ENCODE measurements at regions not wholly inside any gene's neighbourhood (a gene's known extent, or its start where the extent isn't known, plus 50 kb on each side); places are given as distances from the start of the nearest gene placed in this dataset.

DNA sequence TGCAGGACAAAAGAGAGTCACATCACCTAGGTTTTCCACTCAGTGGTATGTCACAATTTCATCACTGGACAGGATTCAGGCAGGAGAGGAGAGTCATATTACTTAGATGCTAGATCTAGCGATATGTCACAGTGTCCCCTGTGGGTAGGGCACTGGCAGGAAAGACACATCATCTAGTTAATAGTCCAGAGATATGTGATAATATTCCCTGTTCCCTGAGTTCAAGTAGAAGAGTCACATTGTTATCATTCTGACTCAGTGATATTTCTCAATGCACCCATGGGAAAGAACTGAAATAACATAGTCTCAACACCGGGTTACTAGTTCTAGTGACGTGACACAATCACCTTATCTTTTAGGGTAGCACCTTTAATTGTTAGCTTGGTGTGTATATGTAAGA, 944.0 kb upstream of the TSPY4 start:
- DNase-seq (ENCODE audit: low read depth) = no peak

DNA sequence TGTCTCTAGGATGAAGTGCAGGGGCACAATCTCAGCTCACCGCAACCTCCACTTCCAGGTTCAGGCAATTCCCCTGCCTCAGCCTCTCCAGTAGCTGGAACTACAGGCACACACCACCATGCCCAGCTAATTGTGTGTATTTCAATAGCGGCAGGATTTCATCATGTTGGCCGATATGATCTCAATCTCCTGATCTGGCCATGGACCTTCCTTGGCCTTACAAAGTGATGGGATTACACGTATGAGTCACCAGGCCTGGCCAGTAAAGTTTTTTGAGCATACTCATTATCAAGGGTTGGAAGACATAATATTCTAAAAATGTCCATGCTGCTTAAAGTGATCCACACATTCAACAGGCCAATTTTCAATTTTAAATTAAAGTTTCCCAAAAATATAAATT, 914.4 kb upstream of the TSPY4 start:
- DNase-seq (ENCODE audit: low read depth) = no peak

DNA sequence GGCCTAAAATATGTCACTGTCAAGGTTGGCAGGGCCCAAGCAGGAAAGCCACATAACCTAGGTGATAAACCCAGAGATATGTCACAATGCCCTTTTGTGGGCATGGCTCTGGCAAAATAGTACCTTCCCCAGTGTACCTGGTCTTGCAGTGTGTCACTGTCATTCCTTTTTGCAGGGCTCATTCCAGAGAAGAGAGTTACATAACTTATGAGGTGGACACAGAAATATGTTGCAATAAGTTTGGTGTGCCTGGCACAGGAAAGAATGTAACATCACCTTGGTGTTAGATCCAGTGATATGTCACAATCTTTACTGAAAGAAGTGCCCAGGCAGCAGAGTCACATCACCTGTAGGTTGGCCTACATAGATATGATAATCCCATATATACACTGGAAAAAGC, 910.8 kb upstream of the TSPY4 start:
- DNase-seq (ENCODE audit: low read depth) = no peak

DNA sequence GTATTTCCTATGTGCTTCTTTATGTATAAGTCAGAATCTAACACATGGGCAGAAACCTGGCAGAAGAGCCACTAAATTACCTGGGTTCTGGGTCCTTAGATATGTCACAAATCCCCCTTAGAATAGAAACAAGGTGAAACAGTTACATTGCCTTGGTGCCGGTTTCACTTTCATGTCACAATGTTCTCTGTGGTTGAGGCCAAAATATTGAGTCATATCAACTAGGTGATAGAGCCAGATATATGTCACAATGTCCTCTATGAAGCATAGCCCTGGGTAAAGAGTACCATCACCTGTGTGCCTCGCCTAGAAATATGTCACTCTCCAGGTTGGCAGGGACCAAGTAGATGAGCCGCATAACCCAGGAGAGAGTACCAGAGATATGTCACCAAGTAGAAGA, 899.8 kb upstream of the TSPY4 start:
- no peak for DNase-seq (ENCODE audit: low read depth)

DNA sequence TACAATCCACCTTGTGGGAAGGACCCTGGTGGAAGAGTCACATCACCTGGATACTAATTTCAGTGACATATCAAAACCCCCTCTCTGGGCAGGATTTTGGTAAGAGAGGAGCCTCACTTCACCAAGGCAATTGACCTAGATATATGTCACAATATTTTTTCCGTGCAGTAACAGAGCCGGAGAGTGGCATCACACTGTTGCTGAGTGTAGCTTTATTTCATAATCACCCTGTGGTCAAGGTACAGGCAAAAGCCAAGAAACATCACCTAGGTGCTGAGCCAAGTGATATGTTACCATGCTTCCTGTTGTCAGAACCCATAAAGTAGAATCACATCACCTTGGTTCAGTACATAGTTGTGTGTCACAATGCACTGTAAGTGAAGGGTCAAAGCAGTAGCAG, 895.2 kb upstream of the TSPY4 start:
- DNase-seq (ENCODE audit: low read depth) = no peak

DNA sequence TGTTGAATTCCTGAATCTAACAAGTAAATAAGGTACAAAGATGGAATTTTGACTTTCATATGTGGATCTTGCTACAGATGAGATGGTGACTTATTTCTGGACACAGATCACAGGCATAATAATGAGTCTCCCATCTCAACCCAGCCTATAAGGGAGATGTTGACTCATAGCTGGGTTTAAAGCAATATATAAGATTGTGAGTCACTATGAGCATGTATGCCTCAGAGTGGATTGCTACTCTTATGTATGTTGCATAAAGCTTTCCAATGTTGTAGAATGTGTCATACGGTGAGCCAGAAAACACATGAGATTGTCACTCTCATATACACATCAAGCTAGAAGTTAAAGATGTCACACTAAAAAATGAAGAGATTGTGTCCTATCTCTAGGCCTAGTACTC, 884.3 kb upstream of the TSPY4 start:
- DNase-seq (ENCODE audit: low read depth) = no peak

DNA sequence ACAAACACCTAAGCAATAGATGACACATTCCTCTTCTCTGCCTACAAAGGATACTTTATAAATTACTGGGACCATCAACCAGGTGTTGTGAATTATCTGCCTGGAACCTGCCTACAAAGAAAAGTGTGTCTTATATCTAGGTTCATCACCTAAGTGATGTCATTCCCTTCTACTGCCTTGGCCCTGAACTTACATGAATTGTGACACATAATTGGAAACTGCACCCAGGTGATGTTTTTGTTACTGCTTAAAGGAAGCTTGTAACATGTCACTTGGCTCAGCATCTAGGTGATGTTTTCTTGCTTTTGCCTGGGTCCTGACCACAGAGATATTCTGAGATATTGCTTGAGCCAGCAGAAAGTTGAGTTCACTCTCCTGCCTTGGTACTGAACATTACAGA, 870.5 kb upstream of the TSPY4 start:
- no peak for DNase-seq (ENCODE audit: low read depth)

DNA sequence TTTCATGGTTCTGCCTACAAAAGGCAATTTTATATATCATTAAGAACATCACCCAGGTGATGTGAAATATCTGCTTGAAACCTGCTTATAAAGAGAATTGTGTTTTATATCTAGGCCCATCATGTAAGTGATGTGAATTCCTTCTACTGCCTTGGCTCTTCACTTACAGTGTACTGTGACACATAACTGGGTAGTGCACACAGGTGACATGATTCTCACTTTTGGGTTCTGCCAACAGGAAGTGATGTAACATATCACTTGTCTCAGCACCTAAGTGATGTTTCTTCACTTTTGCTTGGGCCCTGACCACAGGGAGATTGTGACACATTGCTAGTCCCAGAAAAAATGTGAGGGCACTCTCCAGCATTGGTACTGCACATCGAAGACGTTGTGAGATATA, 867.0 kb upstream of the TSPY4 start:
- no peak for DNase-seq (ENCODE audit: low read depth)

DNA sequence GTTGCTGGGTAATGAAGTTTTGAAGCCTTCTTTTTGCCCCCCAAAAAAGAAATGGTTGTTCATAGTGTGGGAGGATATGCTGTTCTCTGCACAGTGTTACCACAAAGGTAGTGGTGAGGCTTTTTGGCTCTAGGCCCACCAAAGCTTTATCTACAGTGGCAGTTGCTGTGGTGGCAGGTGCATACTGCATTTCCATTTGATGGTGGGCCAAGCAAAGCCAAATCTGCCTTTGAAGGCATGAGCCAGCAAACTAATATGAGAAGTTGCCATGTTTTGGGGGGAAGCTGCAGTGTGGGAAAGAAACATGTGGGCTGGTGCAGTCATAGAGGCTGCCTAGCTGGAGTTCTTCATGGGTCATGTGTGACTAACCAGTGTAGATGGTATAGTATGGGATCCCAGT, 858.1 kb upstream of the TSPY4 start:
- no peak for DNase-seq (ENCODE audit: low read depth)

DNA sequence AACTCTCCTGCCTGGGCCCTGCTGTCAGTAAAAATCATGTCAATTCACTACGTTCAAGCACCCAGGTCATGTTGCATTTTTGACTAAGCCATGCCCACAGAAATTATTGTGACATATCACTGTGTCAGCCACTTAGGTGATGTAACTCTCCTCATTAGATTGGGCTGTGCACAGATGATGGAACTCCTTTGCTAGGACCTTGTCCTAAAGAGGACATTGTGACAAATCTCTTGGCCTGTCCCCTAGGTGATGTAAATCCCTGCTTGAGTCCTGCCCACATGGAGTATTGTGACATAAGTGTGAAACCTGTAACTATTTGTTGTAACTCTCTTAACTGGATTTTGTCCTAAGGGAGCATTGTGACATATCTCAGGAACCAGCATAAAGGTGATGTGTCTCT, 848.3 kb upstream of the TSPY4 start:
- DNase-seq (ENCODE audit: low read depth) = no peak

DNA sequence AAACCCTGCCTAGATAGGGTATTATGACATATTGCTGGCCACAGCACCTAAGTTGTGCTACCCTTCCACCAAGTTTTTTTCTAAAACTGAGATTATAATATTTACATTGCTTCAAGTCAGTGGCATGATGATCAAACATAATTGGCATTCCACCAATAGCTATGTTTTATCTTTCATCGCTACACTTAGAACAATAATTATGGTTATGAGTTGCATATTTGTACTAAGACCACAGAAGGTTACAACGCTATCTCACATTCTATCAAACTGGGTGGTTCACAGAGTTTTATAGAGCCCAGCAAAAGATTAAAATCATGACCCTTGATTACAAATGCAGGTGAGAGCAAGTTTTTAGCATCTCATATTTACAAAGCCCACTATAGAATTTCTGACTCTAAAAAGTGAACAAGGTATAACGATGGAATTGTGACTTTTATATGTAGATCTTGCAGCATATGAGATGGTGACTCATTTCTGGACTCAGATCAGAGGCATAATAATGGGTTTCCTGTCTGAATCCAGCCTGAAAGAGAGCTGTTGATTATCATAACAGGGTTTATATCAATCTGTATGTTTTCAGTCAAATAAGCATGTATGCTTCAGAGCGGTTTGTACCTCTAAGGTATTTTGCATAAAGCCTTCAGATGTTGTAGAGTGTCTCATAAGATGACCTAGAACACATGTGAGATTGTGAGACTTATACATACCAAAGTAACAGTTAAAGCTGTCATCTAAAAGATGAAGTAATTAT, 847.2 kb upstream of the TSPY4 start:
- DNase-seq (ENCODE audit: low read depth) = no peak

DNA sequence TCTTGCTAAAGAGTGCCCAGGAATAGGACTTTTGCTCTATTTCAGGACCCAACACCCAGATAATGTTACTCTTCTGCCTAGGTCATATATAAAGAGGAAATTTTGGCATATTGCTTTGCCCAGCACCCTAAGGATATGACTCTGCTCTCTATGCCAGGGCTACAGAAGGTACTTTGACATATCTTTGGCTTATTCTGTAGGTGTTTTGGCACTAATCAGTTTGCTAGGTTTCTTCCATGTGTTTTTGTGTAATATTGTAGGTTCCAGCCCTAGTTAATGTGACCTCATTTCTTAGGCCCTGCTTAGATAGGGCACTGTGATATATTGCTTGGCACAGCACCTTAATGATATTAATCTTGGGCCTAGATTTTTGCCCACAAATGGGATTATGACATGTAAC, 842.9 kb upstream of the TSPY4 start:
- no peak for DNase-seq (ENCODE audit: low read depth)

DNA sequence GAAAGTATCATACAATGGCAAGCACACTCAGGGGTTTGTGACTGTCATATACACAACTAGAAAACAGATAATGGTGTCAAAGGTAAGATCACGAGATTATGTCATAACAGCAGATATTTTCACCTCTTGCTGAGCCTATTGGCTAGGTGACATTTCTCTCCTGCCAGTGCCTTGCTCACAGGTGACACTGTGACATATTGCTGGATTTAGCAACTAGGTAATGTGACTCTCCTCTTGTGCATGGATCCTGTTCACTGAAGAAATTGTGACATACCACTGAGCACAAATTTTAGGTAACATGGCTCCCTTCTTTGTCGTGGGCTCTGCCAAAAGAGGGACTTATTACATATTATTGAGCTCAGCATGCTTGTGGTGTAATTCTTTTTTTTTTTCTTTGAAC, 842.0 kb upstream of the TSPY4 start:
- no peak for DNase-seq (ENCODE audit: low read depth)

DNA sequence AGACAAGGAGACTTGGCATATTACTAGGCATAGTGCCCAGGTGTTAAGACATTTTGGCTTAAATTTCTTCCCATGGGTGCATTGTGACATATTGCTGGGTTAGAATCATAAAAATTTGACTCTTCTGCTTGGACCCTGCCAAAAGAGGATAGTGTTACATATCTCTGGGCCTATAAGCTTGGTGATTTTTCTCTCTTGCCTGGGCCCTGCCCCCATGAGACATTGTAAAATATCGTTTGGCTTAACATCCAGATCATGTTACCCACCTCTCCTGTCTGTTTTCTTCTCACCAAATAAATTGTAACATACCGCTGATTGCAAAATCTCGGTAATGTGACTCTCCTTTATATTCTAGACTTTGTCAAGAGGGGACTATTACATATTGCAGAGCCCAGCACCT, 836.4 kb upstream of the TSPY4 start:
- DNase-seq (ENCODE audit: low read depth) = no peak

DNA sequence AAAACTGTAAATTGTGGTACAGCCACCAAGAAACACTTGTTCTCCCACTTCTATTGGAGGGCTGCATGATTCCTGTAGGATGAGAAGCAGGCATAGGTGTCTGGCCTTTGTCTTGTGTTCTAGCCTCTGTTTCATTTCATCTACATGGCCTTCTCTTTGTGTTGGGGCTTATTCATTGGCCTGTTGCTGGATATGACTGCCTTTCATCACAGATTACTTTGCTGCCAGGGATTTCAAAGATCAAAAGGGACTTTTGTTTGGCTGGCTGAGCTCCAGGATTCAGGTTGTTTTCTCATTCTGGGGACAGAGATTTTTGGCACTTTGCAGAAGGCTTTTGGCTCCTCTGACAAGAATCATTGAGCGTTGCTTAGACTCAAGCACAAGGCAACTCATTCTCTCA, 803.8 kb upstream of the TSPY4 start:
- DNase-seq (ENCODE audit: low read depth) = no peak

DNA sequence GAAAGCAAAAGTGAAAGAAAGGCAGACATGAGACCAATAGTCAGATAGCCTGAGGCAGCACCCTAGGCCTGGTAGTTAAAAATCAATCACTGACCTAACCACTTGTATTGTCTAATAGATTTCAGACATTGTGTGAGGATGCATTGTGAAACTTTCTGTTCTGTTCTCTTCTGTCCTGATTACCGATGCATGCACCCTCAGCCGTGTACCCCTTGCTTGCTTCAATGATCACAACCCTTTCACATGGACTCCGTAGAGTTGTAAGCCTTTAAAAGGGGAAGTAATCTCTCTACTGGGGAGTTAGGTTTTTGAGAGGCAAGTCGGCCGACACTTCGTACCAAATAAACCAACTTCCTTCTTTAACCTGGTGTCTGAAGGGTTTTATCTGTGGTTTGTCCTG, 801.6 kb upstream of the TSPY4 start:
- no peak for DNase-seq (ENCODE audit: low read depth)

DNA sequence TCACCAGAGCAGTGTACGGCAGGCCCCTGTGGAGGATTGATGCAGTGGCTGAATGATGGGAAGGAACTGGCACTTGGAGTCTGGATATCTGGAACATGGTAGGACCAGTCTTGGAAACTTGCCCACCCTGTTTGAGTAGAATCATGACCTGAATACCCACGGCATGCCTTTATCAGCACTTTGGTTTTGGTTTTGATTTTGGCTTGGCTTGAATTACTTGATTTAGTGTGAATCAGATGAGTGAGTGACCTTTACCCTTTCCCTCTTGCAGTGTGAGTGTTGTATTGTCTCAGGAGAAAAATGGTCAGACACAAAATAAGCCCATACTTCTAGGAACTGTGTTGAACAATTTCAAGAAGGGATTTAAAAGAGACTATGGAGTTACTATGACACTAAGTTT, 801.0 kb upstream of the TSPY4 start:
- DNase-seq (ENCODE audit: low read depth) = no peak

DNA sequence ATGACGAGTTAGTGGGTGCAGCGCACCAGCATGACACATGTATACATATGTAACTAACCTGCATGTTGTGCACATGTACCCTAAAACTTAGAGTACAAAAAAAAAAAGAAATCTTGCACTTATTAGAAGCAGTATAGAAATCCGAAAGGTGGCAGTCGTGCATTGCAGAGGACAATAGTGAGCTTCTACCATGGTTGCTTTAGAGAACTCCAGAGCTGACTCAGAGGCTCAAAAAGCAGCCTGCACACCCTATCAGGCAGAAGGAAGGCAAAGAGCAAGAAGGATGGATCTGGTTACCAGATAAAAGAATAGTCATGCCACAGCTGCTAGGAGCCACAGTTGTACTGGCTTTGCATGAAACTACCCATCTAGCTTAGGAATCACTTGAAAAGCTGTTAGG, 796.0 kb upstream of the TSPY4 start:
- DNase-seq (ENCODE audit: low read depth) = no peak

DNA sequence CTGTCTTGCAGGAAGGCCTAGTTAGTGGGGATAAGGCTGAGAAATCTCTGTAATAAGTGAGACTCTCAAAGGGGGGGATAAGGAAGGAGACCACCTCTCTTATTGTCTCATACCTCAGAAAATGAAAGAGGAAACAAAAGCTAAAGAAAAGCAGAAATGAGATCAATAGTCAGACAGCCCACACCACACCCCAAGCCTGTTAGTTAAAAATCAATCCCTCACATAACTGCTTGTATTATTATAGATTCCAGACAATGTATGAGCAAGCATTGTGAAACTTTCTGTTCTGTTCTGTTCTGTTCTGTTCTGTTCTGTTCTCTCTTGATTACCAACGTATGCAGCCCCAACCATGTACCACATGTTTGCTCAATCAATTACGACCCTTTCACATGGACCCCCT, 792.5 kb upstream of the TSPY4 start:
- no peak for DNase-seq (ENCODE audit: low read depth)

DNA sequence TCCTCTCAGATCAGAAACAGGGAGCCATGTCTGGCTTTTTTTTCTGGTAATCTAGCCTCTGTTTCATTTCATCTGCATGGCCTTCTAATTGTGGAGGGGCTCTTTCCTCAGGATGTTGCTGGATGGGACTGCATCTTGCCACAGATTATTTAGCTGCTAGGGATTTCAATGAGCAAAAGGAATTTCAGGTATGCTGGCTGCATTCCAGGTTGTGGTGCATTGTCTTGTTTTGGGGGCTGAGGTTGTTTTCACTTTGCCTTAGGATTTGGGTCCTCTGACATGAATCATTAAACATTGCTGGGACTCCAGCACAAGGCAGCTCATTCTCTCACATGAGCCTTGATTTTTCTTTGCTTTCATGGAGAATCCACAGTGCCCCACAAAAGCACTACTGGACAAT, 789.3 kb upstream of the TSPY4 start:
- no peak for DNase-seq (ENCODE audit: low read depth)

DNA sequence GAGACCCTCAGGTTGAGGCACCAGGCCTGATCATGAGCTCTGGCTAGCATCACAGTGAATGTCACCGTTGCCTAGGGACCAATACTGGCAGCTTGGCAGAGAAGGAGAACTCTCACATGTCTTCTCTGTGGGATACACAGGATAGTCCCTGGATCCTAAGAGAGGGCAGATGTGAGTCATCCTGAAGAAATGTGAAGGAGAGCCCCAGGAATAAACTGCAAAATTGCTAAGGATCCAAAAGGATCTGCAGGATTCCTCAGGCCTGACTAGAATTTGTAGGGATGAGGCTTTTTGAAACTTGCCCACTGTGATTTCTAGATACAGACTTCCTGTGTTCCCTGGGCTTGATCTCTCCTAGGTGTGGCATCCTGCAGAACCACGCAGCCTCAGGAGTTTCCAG, 785.9 kb upstream of the TSPY4 start:
- no peak for DNase-seq (ENCODE audit: low read depth)

DNA sequence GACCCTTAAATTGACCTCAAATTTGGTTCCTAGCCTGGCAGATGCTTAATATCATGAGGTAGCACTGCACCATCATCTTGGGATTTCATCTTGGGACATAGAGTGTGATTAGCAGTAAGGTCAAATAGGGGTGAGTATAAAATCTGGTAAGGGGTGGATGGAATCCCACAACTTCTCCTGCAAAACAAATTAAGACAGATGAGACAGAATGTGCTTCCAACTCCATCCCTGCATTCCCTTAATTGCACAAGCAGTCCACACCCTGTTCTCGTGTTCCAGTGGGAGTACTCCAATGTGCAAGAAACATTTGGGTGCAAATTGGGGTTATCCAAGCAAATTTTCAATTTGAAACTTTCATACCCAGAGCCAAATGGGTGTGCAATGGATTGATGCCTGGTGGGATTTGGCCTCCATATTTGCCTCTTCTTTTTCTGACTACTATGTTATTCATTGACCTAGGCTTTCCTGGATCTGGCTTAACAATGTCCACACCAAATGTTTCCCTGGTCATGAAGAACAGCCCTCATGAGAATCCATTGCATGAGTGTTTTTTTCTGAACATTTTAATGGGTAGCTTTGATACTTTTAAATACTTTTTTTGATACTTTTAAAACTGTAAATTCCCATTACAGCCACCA, 785.0 kb upstream of the TSPY4 start:
- no peak for DNase-seq (ENCODE audit: low read depth)

DNA sequence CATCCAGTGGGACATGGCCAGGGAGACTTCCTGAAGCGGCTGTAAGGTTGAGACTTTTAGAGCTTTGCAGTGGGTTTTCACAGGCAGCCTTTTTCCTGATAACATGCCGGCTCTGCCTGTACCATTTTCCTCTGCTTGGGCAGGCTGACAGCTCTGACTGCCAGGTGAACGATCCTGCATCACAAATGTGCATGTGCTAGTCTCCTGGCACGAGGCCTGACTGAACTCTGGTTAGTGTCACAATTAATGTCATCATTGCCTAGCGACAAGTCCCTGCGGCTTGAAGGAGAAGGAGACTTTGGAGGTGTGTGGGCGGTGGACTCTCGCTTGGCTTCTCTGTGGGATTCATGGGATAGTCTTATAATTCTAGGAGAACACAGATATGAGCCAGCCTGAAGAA, 783.6 kb upstream of the TSPY4 start:
- no peak for DNase-seq (ENCODE audit: low read depth)

DNA sequence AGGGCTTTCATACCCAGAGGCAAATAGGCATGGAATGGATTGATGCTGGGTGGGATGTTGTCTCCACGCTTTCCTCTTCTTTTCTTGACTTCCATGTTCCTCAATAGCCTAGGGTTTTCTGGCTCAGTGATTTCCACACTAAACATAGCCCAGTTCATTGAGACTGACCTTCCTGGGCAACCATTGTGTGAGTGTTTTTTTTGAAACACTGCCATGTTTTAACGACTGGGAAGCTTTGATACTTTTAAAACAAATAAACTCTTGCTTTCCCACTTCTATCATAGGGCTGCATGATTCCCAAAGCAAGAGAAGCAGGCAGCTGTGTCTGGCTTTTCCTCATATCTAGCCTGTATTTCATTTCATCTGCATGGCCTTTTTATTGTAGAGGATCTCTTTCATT, 775.9 kb upstream of the TSPY4 start:
- DNase-seq (ENCODE audit: low read depth) = no peak
